ENCODE measurements at regions not wholly inside any gene's neighbourhood (a gene's known extent, or its start where the extent isn't known, plus 50 kb on each side); places are given as distances from the start of the nearest gene placed in this dataset.
"Not testable (repeated sequence)": the region's sequence is repeated elsewhere in the genome, so short reads cannot be mapped to it uniquely, and the experiment has no call there.

DNA sequence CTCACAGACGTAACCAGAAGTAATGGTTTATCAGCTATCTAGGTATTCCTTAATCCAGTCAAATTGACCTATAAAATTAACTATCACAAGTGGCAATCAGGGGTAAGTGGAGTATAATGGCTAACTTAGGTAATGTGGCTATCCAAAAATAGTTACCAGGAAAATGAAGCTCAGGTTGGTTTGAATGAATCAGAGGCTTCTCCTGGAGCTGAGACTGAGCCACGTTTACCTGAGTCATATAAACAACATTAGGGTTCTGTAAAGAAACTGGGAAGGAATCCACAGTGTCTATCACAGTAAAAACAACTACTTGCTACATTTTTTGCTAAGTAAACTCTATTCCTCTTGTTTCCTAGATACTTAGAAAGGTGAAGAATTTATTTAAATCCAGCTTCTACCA, 236.0 kb upstream of the SPHKAP start:
- peak; percentile 34 for DNase-seq (ENCODE audit: low spot score)

- no peak for DNase-seq (ENCODE audit: low spot score)
Measured at GRCh38 chr2:228410061-228410460, 228.6 kb upstream of the SPHKAP start.

DNA sequence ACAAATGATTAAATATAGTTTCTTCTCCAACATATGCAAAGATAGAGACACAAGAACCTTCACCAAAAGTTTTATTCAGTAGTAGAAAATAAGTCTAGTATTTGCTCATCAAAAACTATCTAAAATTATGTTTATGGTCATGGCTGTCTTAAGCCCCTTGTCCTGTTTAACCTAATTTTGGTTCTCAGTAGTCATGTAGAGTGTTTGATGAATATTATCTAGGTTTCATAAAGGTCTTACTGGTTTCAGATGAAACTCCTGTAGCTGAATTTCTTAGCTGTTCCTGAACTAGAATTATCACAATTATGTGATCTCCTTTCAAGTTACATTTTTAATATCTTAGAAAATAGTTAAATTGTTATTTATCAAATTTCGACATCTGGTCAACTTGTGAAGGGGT, 228.0 kb upstream of the SPHKAP start:
- DNase-seq (ENCODE audit: low spot score) = no peak

- no peak for DNase-seq (ENCODE audit: low spot score)
Measured at GRCh38 chr2:228408529-228409227, 227.2 kb upstream of the SPHKAP start.

GRCh38 chr2:228407821-228408220, 226.3 kb upstream of the SPHKAP start:
- DNase-seq (ENCODE audit: low spot score) = no peak

DNA sequence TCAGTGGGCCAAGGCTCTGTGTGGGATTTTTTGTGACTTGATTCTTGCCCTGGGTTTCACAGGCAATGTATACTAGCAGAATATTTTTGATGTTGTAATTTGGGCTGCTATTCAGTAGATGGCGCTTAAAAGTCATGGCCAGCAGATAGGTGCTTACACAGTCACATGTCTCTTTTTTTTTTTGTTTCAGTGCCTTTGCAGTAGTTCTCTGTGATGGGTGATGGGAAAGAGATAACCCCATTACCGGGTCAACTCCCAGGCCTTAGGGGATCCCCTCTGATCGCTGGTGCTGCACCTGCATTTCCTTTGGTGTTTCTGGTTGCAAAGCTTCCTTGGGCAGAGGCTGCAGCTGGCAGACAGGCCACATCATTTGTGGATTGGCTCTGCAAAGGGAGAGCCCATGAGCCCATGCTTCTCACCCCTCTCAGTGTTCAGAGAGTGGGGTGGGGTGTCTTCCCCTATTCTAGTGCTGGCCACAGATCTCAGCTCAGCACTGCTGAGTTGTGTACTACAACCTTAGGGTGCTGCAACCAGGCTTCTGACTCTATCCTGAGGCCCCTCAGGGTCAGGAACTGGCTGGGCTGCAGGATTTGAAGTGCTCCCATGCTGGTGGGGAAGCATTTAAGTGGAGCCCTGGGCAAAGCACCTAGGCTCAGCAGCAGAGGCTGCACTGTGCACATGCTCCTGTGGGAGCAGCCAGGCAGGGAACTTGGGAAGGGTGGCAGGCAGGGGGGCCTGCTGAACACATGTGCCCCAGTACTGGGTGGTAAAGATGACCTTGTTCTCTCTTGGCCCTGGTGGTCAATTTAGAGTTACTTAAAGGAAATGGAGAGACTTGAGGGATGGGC, 219.8 kb upstream of the SPHKAP start:
- no peak for DNase-seq (ENCODE audit: low spot score)

GRCh38 chr2:228387776-228388175, 206.3 kb upstream of the SPHKAP start:
- DNase-seq (ENCODE audit: low spot score) = no peak

- DNase-seq (ENCODE audit: low spot score) = no peak
Measured at GRCh38 chr2:228378696-228379425, 197.4 kb upstream of the SPHKAP start.

DNA sequence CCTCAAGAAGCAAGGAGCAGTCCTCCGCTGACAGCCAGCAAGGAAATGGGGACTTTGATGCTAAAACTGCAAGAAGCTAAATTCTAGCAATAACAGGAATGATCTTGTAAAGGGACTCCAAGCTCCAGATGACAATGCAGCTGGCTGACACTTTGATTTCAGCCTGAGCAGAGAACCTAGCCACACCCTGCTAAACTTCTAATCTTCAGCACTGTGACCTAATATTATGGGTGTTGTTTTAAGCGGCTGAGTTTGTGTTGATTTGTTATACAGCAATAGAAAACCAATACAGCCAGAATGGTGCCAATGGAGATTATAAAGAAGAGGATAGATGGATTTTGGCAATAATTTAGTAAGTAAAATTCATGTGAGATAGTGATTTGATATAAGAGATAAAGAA, 196.7 kb upstream of the SPHKAP start:
- no peak for DNase-seq (ENCODE audit: low spot score)

- DNase-seq (ENCODE audit: low spot score) = no peak
Measured at GRCh38 chr2:228377533-228377932, 196.0 kb upstream of the SPHKAP start.

GRCh38 chr2:228374741-228375140, 193.3 kb upstream of the SPHKAP start:
- no peak for DNase-seq (ENCODE audit: low spot score)

GRCh38 chr2:228373191-228373590, 191.7 kb upstream of the SPHKAP start:
- no peak for DNase-seq (ENCODE audit: low spot score)

DNA sequence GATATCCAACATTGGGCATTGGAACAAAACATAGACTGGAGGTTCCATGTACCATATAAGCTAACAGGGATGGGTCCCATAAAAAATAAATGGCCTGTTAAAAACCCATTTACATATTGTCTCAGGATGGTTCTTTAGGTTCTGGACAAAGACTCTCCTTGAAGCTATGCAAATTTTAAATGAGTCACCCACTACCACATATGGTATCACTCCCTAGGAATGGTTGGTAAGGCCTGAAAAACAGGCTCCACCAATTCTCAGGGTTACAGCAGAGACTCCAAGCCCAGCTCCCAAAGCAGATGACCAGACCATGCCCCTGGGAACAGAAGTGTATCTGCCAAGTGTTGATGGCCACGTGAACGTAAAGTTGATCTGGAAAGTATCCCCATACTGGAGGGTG, 190.7 kb upstream of the SPHKAP start:
- DNase-seq (ENCODE audit: low spot score) = no peak

DNA sequence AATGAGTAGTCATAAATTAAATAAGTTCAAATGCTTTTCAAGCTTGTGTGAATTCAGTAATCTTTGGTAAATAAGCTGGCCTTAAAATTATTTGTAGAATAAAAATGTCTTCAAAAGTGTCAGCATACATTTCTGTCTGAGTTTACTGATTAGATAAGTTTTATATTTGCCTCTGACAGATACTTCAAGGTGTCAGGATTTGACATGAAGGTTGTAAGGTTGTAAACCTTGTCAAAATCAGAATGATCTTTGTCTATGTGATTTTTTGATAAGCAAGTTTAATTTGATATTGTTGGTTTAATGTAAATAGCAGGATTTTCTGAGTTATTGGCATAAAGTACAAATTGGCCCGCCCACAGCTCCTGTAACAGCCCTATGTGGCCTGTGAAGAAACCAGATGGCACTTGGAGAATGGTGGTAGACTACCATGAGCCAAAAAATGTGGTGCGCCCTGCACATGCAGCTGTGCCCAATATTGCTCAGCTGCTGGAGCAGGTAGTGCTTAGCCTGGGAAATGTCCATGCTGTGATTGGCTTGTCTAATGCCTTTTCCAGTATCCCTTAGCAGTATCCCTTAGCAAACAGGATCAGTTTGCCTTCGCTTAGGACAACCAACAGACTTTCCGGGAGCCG, 188.0 kb upstream of the SPHKAP start:
- DNase-seq (ENCODE audit: low spot score) = no peak

GRCh38 chr2:228367356-228367755, 185.9 kb upstream of the SPHKAP start:
- no peak for DNase-seq (ENCODE audit: low spot score)

GRCh38 chr2:228359473-228359872, 178.0 kb upstream of the SPHKAP start:
- no peak for DNase-seq (ENCODE audit: low spot score)

DNA sequence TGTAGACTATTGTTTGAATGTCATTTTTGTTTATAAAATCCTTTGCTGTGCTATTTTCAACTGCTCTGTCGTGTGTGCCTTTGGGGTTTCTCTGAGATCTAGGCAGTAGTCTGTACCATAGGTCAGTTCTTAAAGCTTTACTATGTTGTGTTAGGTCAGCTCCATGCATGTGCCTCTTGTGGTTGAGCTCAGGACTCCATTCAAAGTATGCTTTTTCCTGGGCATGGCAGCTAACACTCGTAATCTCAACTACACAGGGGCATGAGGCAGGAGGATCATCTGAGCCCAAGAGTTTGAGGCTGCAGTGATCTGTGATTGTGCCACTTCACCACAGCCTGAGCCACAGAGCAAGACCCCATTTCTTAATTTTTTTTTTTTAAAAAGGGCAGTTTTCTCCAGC, 174.4 kb upstream of the SPHKAP start:
- DNase-seq (ENCODE audit: low spot score) = no peak

DNA sequence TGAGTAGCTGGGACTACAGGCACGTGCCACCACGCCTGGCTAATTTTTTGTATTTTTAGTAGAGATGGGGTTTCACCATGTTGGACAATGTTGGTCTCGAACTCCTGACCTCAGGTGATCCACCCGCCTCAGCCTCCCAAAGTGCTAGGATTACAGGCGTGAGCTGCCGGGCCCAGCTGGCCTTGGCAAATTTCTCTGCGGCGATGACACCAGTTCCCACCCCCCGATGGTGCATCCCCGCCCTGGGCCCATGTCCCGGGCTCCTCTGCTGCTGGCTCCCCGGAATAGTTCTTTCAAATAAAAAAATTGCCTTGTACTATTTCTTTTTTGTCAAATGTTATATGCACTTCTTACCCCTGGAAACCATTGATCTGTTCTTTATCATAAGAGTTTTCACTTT, 171.5 kb upstream of the SPHKAP start:
- DNase-seq (ENCODE audit: low spot score) = not testable (repeated sequence)

- no peak for DNase-seq (ENCODE audit: low spot score)
Measured at GRCh38 chr2:228352048-228352447, 170.6 kb upstream of the SPHKAP start.

DNA sequence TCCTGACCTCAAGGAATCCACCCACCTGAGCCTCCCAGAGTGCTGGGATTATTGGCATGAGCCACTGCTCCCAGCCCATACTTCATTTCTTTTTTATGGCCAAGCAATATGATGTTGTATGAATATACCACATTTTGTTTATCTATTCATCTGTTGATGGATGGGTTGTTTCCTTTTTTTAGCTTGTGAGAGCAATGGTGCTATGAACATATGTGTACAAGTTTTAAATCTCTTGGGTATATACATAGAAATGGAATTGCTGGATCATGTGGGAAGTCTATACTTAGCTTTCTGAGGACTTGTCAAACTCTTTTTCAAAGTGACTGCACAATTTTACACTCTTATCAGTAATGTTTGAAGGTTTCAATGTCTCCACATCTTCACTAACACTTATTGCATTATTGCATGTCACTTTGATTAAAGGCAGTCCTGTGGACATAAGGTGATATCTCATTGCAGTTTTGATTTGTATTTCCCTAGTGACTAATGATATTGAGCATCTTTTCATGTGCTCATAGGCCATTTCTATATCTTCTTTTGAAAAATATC, 167.1 kb upstream of the SPHKAP start:
- no peak for DNase-seq (ENCODE audit: low spot score)

DNA sequence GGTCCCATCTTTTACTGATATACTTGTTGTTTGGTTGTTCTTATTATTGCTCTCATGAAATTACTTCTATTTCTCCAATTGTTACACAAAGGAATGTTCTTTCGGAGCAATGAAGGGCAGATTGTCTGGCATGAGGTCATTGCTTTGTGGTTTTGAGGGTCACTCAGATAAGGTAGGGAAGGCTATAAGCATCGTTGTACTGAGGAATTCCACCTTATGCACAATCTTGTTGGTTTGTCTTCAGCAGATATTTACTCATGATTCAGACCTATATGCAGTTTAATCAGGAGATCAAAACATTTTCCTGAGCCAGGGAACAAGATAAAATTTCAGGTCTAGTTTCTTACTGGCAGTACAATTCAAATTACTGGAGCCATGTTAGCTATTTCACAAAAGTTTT, 163.0 kb upstream of the SPHKAP start:
- DNase-seq (ENCODE audit: low spot score) = no peak

DNA sequence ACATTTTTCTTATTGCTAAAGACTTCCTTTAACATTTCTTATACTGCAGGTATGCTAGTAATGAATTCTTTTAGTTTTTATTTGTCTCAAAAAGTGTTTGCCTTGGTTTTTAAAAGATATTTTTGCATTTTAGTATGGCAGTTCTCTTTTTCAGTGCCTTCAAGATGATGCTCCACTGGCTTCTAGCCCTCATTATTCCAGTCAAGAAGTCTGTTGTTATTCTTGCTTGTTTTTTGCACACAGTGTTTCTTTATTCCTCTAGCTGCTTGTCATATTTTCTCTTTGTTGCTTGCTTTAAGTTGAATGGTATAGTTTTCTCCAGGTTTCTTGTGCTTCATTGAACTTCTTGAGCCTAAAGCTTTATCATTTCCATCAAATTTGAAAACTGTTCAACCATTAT, 158.0 kb upstream of the SPHKAP start:
- no peak for DNase-seq (ENCODE audit: low spot score)

Data from H4 (cell line).